H1 (cell line): ENCODE measurements at regions not wholly inside any gene's neighbourhood (a gene's known extent, or its start where the extent isn't known, plus 50 kb on each side); places are given as distances from the start of the nearest gene placed in this dataset.

ENCODE experiments used
- CTCF ChIA-PET: fragments of 300-600 bp; sonication (Branson Sonifier 250); formaldehyde crosslinking; loops from one replicate; lab custom pipeline; 2021; ENCODE audit not compliant: partially characterized antibody; lab: Charles Lee
- POLR2A ChIA-PET: fragments of 300-600 bp; sonication (Branson Sonifier 250); formaldehyde crosslinking; loops from one replicate; lab custom pipeline; 2021; ENCODE audit warnings: inconsistent platforms; ENCODE audit not compliant: partially characterized antibody; lab: Charles Lee
- DNase-seq, 2 experiments: peaks; one replicate each; pipeline versions ENCODE4 v3.0.0 to v3.0.0-alpha.2; 2010 to 2022; ENCODE audit warnings: low spot score in 2 of 2, low read depth in 1 of 2, mixed read lengths in 1 of 2
- FAIRE-seq: peaks from 2 replicates; lab custom pipeline; 2011; peaks lifted over from hg19 to GRCh38; lab: Jason Lieb, UNC
- H2AFZ ChIP-seq: 2 replicates; pipeline ENCODE4 v1.8.1; 2012; ENCODE audit warnings: low read length, inconsistent platforms
- H2AK5ac ChIP-seq: 2 replicates; pipeline ENCODE4 v1.6.1; 2013; ENCODE audit warnings: low read depth, low read length
- H2BK120ac ChIP-seq: replicated peaks from 2 replicates; pipeline ENCODE3; 2013; ENCODE audit warnings: low read depth, low read length, inconsistent platforms
- H2BK12ac ChIP-seq: 2 replicates; pipeline ENCODE4 v1.6.1; 2013; ENCODE audit warnings: low read depth, low read length
- H2BK15ac ChIP-seq: 2 replicates; pipeline ENCODE4 v1.6.1; 2013; ENCODE audit warnings: low read length
- H2BK20ac ChIP-seq: 2 replicates; pipeline ENCODE4 v1.6.1; 2013; ENCODE audit warnings: low read length
- H2BK5ac ChIP-seq: 2 replicates; pipeline ENCODE4 v1.6.1; 2013; ENCODE audit warnings: low read depth, low read length
- H3K14ac ChIP-seq: 2 replicates; pipeline ENCODE4 v1.6.1; 2013; ENCODE audit warnings: inconsistent platforms; ENCODE audit not compliant: insufficient read length
- H3K18ac ChIP-seq: 2 replicates; pipeline ENCODE4 v1.6.1; 2013; ENCODE audit warnings: low read length; ENCODE audit errors: extremely low read depth
- H3K23ac ChIP-seq: 2 replicates; pipeline ENCODE4 v1.6.1; 2013; ENCODE audit warnings: inconsistent platforms; ENCODE audit not compliant: insufficient read length
- H3K23me2 ChIP-seq: 2 replicates; pipeline ENCODE4 v1.6.1; 2013; ENCODE audit warnings: low read depth, low read length
- H3K27ac ChIP-seq: 2 replicates; pipeline ENCODE4 v1.6.1; 2011; ENCODE audit warnings: low read depth, low read length, inconsistent platforms
- H3K27me3 ChIP-seq, 4 experiments: replicated peaks in 1 of 4; 1 replicate in 1 of 4; 2 replicates in 3 of 4; pipeline versions ENCODE4 v1.6.1 to v1.8.1; 2011 to 2013; ENCODE audit warnings: low read length in 3 of 4, mild to moderate bottlenecking in 3 of 4, inconsistent platforms in 2 of 4, mixed read lengths in 2 of 4, moderate library complexity in 1 of 4; ENCODE audit not compliant: control insufficient read depth in 3 of 4, insufficient read depth in 3 of 4; ENCODE audit errors: extremely low read depth in 1 of 4
- H3K36me3 ChIP-seq, 4 experiments: 2 replicates each; pipeline versions ENCODE4 v1.6.1 to v1.8.1; 2011 to 2013; ENCODE audit warnings: mild to moderate bottlenecking in 4 of 4, low read length in 3 of 4, moderate library complexity in 2 of 4, control low read depth in 1 of 4, inconsistent platforms in 1 of 4; ENCODE audit not compliant: insufficient read depth in 4 of 4, control insufficient read depth in 2 of 4
- H3K4ac ChIP-seq: replicated peaks from 2 replicates; pipeline ENCODE3; 2013; ENCODE audit warnings: low read length, low read depth, mixed read lengths, inconsistent platforms; ENCODE audit not compliant: insufficient read length
- H3K4me1 ChIP-seq, 4 experiments: replicated peaks in 1 of 4; 1 replicate in 1 of 4; 2 replicates in 3 of 4; pipeline versions ENCODE4 v1.6.1 to v1.8.1; 2011 to 2013; ENCODE audit warnings: low read length in 3 of 4, inconsistent platforms in 2 of 4, mixed read lengths in 1 of 4; ENCODE audit not compliant: insufficient read depth in 4 of 4, control insufficient read depth in 3 of 4
- H3K4me2 ChIP-seq, 2 experiments: 2 replicates each; pipeline versions ENCODE4 v1.6.1 to v1.8.1; 2011 to 2013; ENCODE audit warnings: low read depth in 2 of 2, low read length in 2 of 2, control low read depth in 1 of 2, inconsistent platforms in 1 of 2, mild to moderate bottlenecking in 1 of 2; ENCODE audit not compliant: insufficient read depth in 1 of 2
- H3K4me3 ChIP-seq, 4 experiments: fragments of 200-600, 300-600 bp in 1 of 4; sonication (generic), shearing (Covaris generic), sonication (Bioruptor Twin) in 1 of 4; 2 replicates each; pipeline versions ENCODE4 v1.5.1 to v1.8.1; 2011 to 2016; ENCODE audit warnings: low read length in 4 of 4, low read depth in 3 of 4, control low read depth in 2 of 4, inconsistent platforms in 2 of 4, mild to moderate bottlenecking in 2 of 4, mixed read lengths in 1 of 4, moderate library complexity in 1 of 4; ENCODE audit not compliant: insufficient read depth in 2 of 4; ENCODE audit errors: extremely low read depth in 1 of 4
- H3K56ac ChIP-seq: replicated peaks from 2 replicates; pipeline ENCODE3; 2013; ENCODE audit warnings: low read depth, mild to moderate bottlenecking, mixed read lengths, low read length, inconsistent platforms; ENCODE audit not compliant: insufficient read length
- H3K79me1 ChIP-seq: 2 replicates; pipeline ENCODE4 v1.6.1; 2013; ENCODE audit warnings: low read depth, low read length, control low read depth
- H3K79me2 ChIP-seq, 2 experiments: 2 replicates each; pipeline versions ENCODE4 v1.6.1 to v1.8.1; 2012 to 2013; ENCODE audit warnings: low read length in 2 of 2, mild to moderate bottlenecking in 2 of 2, inconsistent platforms in 1 of 2; ENCODE audit not compliant: insufficient read depth in 2 of 2, control insufficient read depth in 1 of 2
- H3K9ac ChIP-seq, 4 experiments: replicated peaks in 1 of 4; 1 replicate in 1 of 4; 2 replicates in 3 of 4; pipeline versions ENCODE4 v1.6.1 to v1.8.1; 2011 to 2013; ENCODE audit warnings: low read depth in 3 of 4, low read length in 3 of 4, control low read depth in 2 of 4, mild to moderate bottlenecking in 2 of 4, moderate library complexity in 2 of 4, inconsistent platforms in 1 of 4; ENCODE audit errors: extremely low read depth in 1 of 4
- H3K9me3 ChIP-seq, 2 experiments: 2 replicates each; pipeline versions ENCODE4 v1.6.1 to v1.8.1; 2012 to 2013; ENCODE audit warnings: mild to moderate bottlenecking in 2 of 2, moderate library complexity in 2 of 2, control low read depth in 1 of 2, inconsistent platforms in 1 of 2, low read depth in 1 of 2, low read length in 1 of 2, mixed read lengths in 1 of 2; ENCODE audit not compliant: insufficient read depth in 2 of 2
- H4K20me1 ChIP-seq, 2 experiments: replicated peaks in 1 of 2; 2 replicates each; pipeline versions ENCODE3 to v1.8.1; 2011 to 2013; ENCODE audit warnings: inconsistent platforms in 2 of 2, low read length in 2 of 2, mild to moderate bottlenecking in 1 of 2; ENCODE audit not compliant: insufficient read depth in 2 of 2, control insufficient read depth in 1 of 2
- H4K5ac ChIP-seq: 2 replicates; pipeline ENCODE4 v1.6.1; 2013; ENCODE audit warnings: low read length, low read depth, mixed read lengths, inconsistent platforms; ENCODE audit not compliant: insufficient read length
- H4K8ac ChIP-seq: 2 replicates; pipeline ENCODE4 v1.8.0; 2013; ENCODE audit warnings: mild to moderate bottlenecking, moderate library complexity, low read length, inconsistent platforms; ENCODE audit not compliant: insufficient read depth; ENCODE audit errors: extremely low read depth
- H4K91ac ChIP-seq: replicated peaks from 2 replicates; pipeline ENCODE3; 2013; ENCODE audit warnings: low read length, mixed read lengths, inconsistent platforms; ENCODE audit not compliant: insufficient read length
- RAD21 ChIP-seq, 2 experiments: IDR thresholded peaks in 1 of 2; conservative IDR thresholded peaks in 1 of 2; 2 replicates each; pipeline ENCODE4 v1.6.1; 2011; ENCODE audit warnings: low read depth in 2 of 2, low read length in 2 of 2, improper control_type of control experiment in 1 of 2, inconsistent platforms in 1 of 2, mild to moderate bottlenecking in 1 of 2, moderate library complexity in 1 of 2
- RFX5 ChIP-seq: IDR thresholded peaks from 2 replicates; pipeline ENCODE4 v1.6.1; 2011; ENCODE audit warnings: low read depth, low read length, improper control_type of control experiment, borderline replicate concordance
- WGBS, 2 experiments: shearing (Covaris generic) in 1 of 2; methylation state at CpG; one replicate each; pipeline versions ENCODE4 v1.1.6 to v1.1.7; 2013 to 2015; ENCODE audit warnings: low lambda C conversion rate in 2 of 2, mixed read lengths in 2 of 2, inconsistent platforms in 1 of 2, low coverage in 1 of 2, missing lambda C conversion rate in 1 of 2; ENCODE audit not compliant: insufficient replicate concordance in 2 of 2, insufficient coverage in 1 of 2, insufficient read length in 1 of 2; ENCODE audit errors: extremely low coverage in 1 of 2, missing lambda C conversion rate in 1 of 2; 5-methylcytosine and 5-hydroxymethylcytosine counted together
- TF ChIP-seq, protein P1 (sequence below), 3 experiments: IDR thresholded peaks; 1 replicate in 2 of 3; 2 replicates in 1 of 3; pipeline versions ENCODE4 v1.5.1 to v1.6.1; 2011; ENCODE audit warnings: low read length in 3 of 3, mild to moderate bottlenecking in 3 of 3, inconsistent platforms in 2 of 3, low read depth in 1 of 3, moderate library complexity in 1 of 3; ENCODE audit not compliant: insufficient read depth in 1 of 3; ENCODE audit errors: control extremely low read depth in 1 of 3

DNA sequence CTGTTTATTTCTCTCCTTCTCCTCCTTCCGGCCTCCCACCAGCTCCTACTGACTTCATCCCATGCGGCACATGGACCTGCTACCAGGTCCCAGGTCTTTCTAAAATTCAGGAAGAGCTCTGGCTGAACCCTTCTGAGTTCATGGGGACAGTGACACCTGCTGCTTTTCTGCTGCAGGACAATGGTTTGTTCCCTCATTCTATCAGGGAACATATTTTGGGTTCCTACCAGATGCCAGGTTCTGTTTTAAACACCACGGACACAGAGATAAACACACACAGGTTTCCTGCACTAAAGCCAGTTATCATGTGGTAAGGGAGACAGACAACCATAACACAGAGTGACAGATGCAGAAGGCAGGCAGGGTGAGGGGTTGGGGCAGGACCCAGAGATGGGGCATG, 114.0 kb upstream of the RAB4A start:
- no peaks in the 10 kb centered on the region for H3K79me1 ChIP-seq
- no peak for TF ChIP-seq RFX5
- TF ChIP-seq, protein P1, sequence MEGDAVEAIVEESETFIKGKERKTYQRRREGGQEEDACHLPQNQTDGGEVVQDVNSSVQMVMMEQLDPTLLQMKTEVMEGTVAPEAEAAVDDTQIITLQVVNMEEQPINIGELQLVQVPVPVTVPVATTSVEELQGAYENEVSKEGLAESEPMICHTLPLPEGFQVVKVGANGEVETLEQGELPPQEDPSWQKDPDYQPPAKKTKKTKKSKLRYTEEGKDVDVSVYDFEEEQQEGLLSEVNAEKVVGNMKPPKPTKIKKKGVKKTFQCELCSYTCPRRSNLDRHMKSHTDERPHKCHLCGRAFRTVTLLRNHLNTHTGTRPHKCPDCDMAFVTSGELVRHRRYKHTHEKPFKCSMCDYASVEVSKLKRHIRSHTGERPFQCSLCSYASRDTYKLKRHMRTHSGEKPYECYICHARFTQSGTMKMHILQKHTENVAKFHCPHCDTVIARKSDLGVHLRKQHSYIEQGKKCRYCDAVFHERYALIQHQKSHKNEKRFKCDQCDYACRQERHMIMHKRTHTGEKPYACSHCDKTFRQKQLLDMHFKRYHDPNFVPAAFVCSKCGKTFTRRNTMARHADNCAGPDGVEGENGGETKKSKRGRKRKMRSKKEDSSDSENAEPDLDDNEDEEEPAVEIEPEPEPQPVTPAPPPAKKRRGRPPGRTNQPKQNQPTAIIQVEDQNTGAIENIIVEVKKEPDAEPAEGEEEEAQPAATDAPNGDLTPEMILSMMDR (IDR thresholded peaks at IDR 0.05; ENCODE audit: control extremely low read depth in 1 of 3, insufficient read depth in 1 of 3, low read depth in 1 of 3, low read length in 3 of 3), result peak in 2 of 3 experiments; percentile 47 to 48; a peak in 3 of 4 replicates
- TF ChIP-seq RAD21 (IDR thresholded peaks at IDR 0.05 in 1 of 2, conservative IDR thresholded peaks at IDR 0.05 in 1 of 2; ENCODE audit: low read depth in 2 of 2, low read length in 2 of 2), result peak; percentile 73 to 79
- no peak overlapping the region for H3K4me2 ChIP-seq
- H3K56ac ChIP-seq, result no peak overlapping the region
- H3K27ac ChIP-seq, result no peak overlapping the region
- no peak overlapping the region for H4K8ac ChIP-seq
- no peak overlapping the region for H2BK120ac ChIP-seq
- H4K20me1 ChIP-seq, result no peaks in the 10 kb centered on the region
- peaks cover 0 to 3% (median 0%) of the 10 kb centered on the region in 4 experiments; a peak in 1 of 7 replicates for H3K4me1 ChIP-seq
- WGBS, 2 experiments, result 93% methylated on average over 3 of the region's 3 CpGs; no CpG with 5 or more reads in 1 of the 2 experiments
- H3K23me2 ChIP-seq, result no peaks in the 10 kb centered on the region
- DNase-seq (no peak), FAIRE-seq (no peak)
- no peaks in the 10 kb centered on the region for H3K79me2 ChIP-seq
- no peak overlapping the region for H2AK5ac ChIP-seq
- no peaks in the 10 kb centered on the region for H3K36me3 ChIP-seq
- no peak overlapping the region for H2AFZ ChIP-seq
- H3K9ac ChIP-seq, result no peak overlapping the region
- H3K27me3 ChIP-seq, result no peaks in the 10 kb centered on the region; a peak in 1 of 7 replicates
- CTCF ChIA-PET, result interaction anchor here (0.7 to 1.4 kb wide), 11 partner anchors 16 to 489 kb away, joined by 3 to 5 read pairs (median 3); no protein-coding TSS in a partner anchor
- H3K9me3 ChIP-seq, result no peaks in the 10 kb centered on the region
- 0 out of 2 replicates have a peak overlapping the region, but pooled peaks have one; percentile 38 for H3K18ac ChIP-seq
- no peak overlapping the region for H4K91ac ChIP-seq
- H2BK15ac ChIP-seq, result 0 out of 2 replicates have a peak overlapping the region, but pooled peaks have one; percentile 50
- H2BK5ac ChIP-seq, result no peak overlapping the region; the same call in 1 of the 2 replicates
- no peak overlapping the region for H3K4me3 ChIP-seq
- no peak overlapping the region for H3K23ac ChIP-seq
- H3K14ac ChIP-seq, result no peak overlapping the region
- peak overlapping the region; percentile 54; the same call in 1 of the 2 replicates for H2BK20ac ChIP-seq
- H3K4ac ChIP-seq, result no peak overlapping the region
- POLR2A ChIA-PET, result no interaction called here
- H2BK12ac ChIP-seq, result no peak overlapping the region
- H4K5ac ChIP-seq, result no peak overlapping the region
